Gastrocnemius medialis (tissue), 4 donors: ENCODE measurements at regions not wholly inside any gene's neighbourhood (a gene's known extent, or its start where the extent isn't known, plus 50 kb on each side); places are given as distances from the start of the nearest gene placed in this dataset.

Experiments used
- ATAC-seq, 2 donors: fragments of 150-250 bp; one replicate each; pipeline ENCODE4 v1.9.1; 2016
- DNase-seq, 2 donors: peaks; one replicate each; pipeline ENCODE4 v3.0.0-alpha.2; 2019
- H3K27ac ChIP-seq, 4 donors: fragments of 200-600 bp; sonication (generic); 1 replicate in 1 of 4; 2 replicates in 3 of 4; pipeline ENCODE4 v1.5.1; 2016 to 2018; ENCODE audit warnings: mild to moderate bottlenecking in 2 of 4, moderate library complexity in 1 of 4
- H3K27me3 ChIP-seq, 3 donors: fragments of 200-600 bp; sonication (generic) in 2 of 3; 1 replicate in 1 of 3; 2 replicates in 2 of 3; pipeline versions ENCODE4 v1.5.1 to v1.6.0; 2016 to 2019; ENCODE audit warnings: mild to moderate bottlenecking in 1 of 3, moderate library complexity in 1 of 3
- H3K36me3 ChIP-seq, 2 donors: fragments of 200-600 bp; sonication (generic) in 1 of 2; one replicate each; pipeline ENCODE4 v1.5.1; 2017 to 2018
- H3K4me1 ChIP-seq, 2 donors: fragments of 200-600 bp; sonication (generic) in 1 of 2; one replicate each; pipeline ENCODE4 v1.5.1; 2016 to 2017; ENCODE audit warnings: mild to moderate bottlenecking in 2 of 2
- H3K4me3 ChIP-seq, 4 donors: fragments of 200-600 bp; sonication (generic) in 3 of 4; 1 replicate in 1 of 4; 2 replicates in 3 of 4; pipeline ENCODE4 v1.5.1; 2016 to 2019; ENCODE audit warnings: mild to moderate bottlenecking in 2 of 4
- H3K9me3 ChIP-seq, 3 donors: fragments of 200-600 bp; sonication (generic) in 2 of 3; 1 replicate in 1 of 3; 2 replicates in 2 of 3; pipeline ENCODE4 v1.5.1; 2016 to 2019
- CTCF ChIP-seq, 5 experiments: fragments of 450-650 bp in 3 of 5; fragments of 200-600 bp in 2 of 5; sonication (generic) in 2 of 5; IDR thresholded peaks in 4 of 5; conservative IDR thresholded peaks in 1 of 5; 1 replicate in 4 of 5; 2 replicates in 1 of 5; pipeline ENCODE4 v1.5.1; 2016 to 2019; ENCODE audit warnings: antibody characterized with exemption in 5 of 5, mild to moderate bottlenecking in 3 of 5, moderate library complexity in 3 of 5
- POLR2A ChIP-seq, 2 donors: fragments of 450-650 bp; IDR thresholded peaks; one replicate each; pipeline ENCODE4 v1.6.1; 2017; ENCODE audit warnings: antibody characterized with exemption in 2 of 2, mild to moderate bottlenecking in 2 of 2, moderate library complexity in 2 of 2
- in situ Hi-C, 4 donors: fragments of 200-750 bp; cut with MboI; loops; one replicate each; pipeline versions ENCODE4 v1.15.0 to v1.8.0; 2017; ENCODE audit warnings: low sequenced_read_pairs in 4 of 4
- intact Hi-C: fragments of 100-400 bp; cut with DNase I; formaldehyde crosslinking; loops from one replicate; pipeline ENCODE4 v1.15.1; 2023; ENCODE audit warnings: low total_unique reads

DNA sequence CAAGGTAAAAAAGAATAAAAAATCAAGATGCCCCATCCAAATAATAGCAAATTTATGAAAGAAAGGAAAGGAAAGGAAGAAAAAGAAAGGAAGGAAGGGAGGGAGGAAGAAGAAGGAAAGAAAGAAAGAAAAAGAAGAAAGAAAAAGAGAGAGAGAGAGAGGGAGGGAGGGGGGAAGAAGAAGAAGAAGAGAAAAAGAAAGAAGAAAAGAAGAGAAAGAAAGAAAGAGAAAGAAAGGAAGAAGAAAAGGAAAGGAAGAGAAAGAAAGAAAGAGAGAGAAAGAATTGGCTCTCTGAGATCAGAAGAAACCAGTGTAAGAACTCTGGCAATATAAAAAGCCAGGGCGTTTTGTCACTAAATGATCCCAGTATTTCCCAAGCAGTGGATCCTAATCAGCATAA is 401.7 kb downstream of the EPHA7 start:
- no peaks in the 10 kb centered on the region for H3K4me1 ChIP-seq

DNA sequence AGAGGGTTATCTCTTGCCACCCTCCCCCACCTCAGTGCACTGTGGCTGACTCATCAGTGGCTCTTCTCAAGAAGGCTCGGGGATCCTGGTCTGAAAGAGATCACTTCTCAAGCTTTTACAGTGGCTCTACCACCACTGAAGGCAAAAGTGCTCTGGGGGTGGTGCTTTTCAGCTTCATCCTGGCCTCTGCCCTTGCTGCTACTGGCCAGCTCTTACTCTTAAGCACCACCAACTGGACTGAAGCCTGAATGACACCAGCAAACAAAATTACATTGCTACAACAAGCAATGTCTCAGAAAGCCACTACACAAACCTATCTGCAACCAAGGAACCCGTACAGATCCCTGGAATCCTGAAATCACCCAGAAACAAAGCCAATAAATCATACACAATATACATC is 402.1 kb downstream of the EPHA7 start:
- H3K27ac ChIP-seq = no peak overlapping the region
- no peaks in the 10 kb centered on the region for H3K27me3 ChIP-seq
- no peaks in the 10 kb centered on the region for H3K9me3 ChIP-seq
- in situ Hi-C loops = no loop called here
- ATAC-seq = no peak
- TF ChIP-seq POLR2A (IDR thresholded peaks at IDR 0.05) (no peak), CTCF (IDR thresholded peaks at IDR 0.05 in 4 of 5, conservative IDR thresholded peaks at IDR 0.05 in 1 of 5) (no peak)
- H3K4me3 ChIP-seq = no peak overlapping the region
- no peak for DNase-seq
- H3K4me1 ChIP-seq = no peaks in the 10 kb centered on the region
- intact Hi-C loops = no loop called here
- no peaks in the 10 kb centered on the region for H3K36me3 ChIP-seq

More for the DNA sequence above, 401.7 kb downstream of the EPHA7 start:
- TF ChIP-seq POLR2A (IDR thresholded peaks at IDR 0.05) (no peak), CTCF (IDR thresholded peaks at IDR 0.05 in 4 of 5, conservative IDR thresholded peaks at IDR 0.05 in 1 of 5) (no peak)
- intact Hi-C loops = no loop called here
- Histone ChIP-seq H3K4me3 (no peak overlapping the region), H3K36me3 (no peaks in the 10 kb centered on the region), H3K9me3 (no peaks in the 10 kb centered on the region), H3K27me3 (no peaks in the 10 kb centered on the region), H3K27ac (no peak overlapping the region)
- ATAC-seq = no peak
- DNase-seq = no peak
- in situ Hi-C loops = no loop called here

DNA sequence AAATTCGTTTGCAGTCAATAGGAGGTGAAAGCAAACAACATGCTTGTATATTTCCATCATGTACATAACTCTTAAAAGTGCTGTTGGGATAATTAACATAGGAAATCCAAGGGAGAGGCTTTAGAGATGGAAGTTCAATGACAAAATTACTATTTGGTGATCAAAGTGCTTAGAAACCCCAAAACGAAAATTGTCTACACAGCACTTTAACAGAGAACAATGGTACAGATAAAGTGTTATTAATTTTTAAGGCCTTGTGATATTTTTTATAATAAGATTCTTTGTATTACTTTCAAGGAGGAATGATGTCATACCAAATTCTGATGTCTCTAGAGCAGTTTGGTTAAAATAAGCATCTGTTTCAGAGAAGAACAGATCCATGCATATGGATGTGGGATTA is 406.3 kb downstream of the EPHA7 start:
- no peaks in the 10 kb centered on the region for H3K27me3 ChIP-seq
- no peak overlapping the region for H3K4me3 ChIP-seq
- H3K36me3 ChIP-seq = no peaks in the 10 kb centered on the region
- H3K4me1 ChIP-seq = no peaks in the 10 kb centered on the region
- H3K9me3 ChIP-seq = no peaks in the 10 kb centered on the region
- ATAC-seq = no peak
- TF ChIP-seq POLR2A (IDR thresholded peaks at IDR 0.05) = no peak
- in situ Hi-C loops = no loop called here
- no peak overlapping the region for H3K27ac ChIP-seq
- DNase-seq = no peak
- intact Hi-C loops = no loop called here

DNA sequence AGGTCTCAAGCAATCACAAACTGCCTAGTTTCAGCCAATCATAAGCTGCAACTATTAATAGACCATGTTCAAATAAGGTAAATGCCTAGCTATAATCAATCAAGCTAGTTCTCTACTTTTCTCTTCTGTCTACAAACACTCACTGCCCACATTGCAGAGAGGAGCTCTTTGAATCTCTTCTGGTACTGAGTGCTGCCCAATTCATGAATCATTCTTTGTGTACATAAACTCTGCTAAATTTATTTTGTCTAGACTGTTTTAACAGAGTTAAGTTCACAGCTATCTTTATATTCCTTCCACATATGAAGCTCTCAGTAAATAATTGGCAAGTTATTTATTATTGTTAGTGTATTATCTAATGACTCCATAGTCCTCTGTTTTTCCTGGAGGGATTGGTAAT is 411.0 kb downstream of the EPHA7 start:
- intact Hi-C loops (no loop called here), in situ Hi-C loops (no loop called here)
- ATAC-seq (no peak), DNase-seq (no peak)
- Histone ChIP-seq H3K27ac (no peak overlapping the region), H3K9me3 (no peaks in the 10 kb centered on the region), H3K4me1 (no peaks in the 10 kb centered on the region), H3K27me3 (no peaks in the 10 kb centered on the region), H3K36me3 (no peaks in the 10 kb centered on the region), H3K4me3 (no peak overlapping the region)
- TF ChIP-seq CTCF (IDR thresholded peaks at IDR 0.05 in 4 of 5, conservative IDR thresholded peaks at IDR 0.05 in 1 of 5) (no peak), POLR2A (IDR thresholded peaks at IDR 0.05) (no peak)

- no peaks in the 10 kb centered on the region for H3K36me3 ChIP-seq
- no peak overlapping the region for H3K4me3 ChIP-seq
- H3K4me1 ChIP-seq = no peaks in the 10 kb centered on the region
- no peak overlapping the region for H3K27ac ChIP-seq
- no peak for TF ChIP-seq CTCF (IDR thresholded peaks at IDR 0.05 in 4 of 5, conservative IDR thresholded peaks at IDR 0.05 in 1 of 5)
- TF ChIP-seq POLR2A (IDR thresholded peaks at IDR 0.05) = no peak
- in situ Hi-C loops (no loop called here), intact Hi-C loops (no loop called here)
- H3K27me3 ChIP-seq = no peaks in the 10 kb centered on the region
- DNase-seq (no peak), ATAC-seq (no peak)
- no peaks in the 10 kb centered on the region for H3K9me3 ChIP-seq
Measured at GRCh38 chr6:92989656-92990055, 429.7 kb downstream of the EPHA7 start.
